Tibial nerve (tissue), 4 donors: ENCODE measurements at regions not wholly inside any gene's neighbourhood (a gene's known extent, or its start where the extent isn't known, plus 50 kb on each side); places are given as distances from the start of the nearest gene placed in this dataset.
"Not testable (repeated sequence)": the region's sequence is repeated elsewhere in the genome, so short reads cannot be mapped to it uniquely, and the experiment has no call there.

Source experiments
- DNase-seq, 2 donors: peaks; one replicate each; pipeline ENCODE4 v3.0.0-alpha.2; 2019; ENCODE audit warnings: low spot score in 2 of 2
- H3K27ac ChIP-seq, 4 donors: fragments of 200-600 bp; sonication (generic) in 3 of 4; one replicate each; pipeline ENCODE4 v1.5.1; 2017 to 2019; ENCODE audit warnings: mild to moderate bottlenecking in 1 of 4
- H3K27me3 ChIP-seq, 2 donors: fragments of 200-600 bp; sonication (generic) in 1 of 2; one replicate each; pipeline versions ENCODE4 v1.5.1 to v1.6.0; 2017 to 2019
- H3K36me3 ChIP-seq, 3 donors: fragments of 200-600 bp; sonication (generic); one replicate each; pipeline ENCODE4 v1.5.1; 2018 to 2019
- H3K4me1 ChIP-seq, 4 donors: fragments of 200-600 bp; sonication (generic) in 3 of 4; one replicate each; pipeline ENCODE4 v1.5.1; 2017 to 2019
- H3K4me3 ChIP-seq, 4 donors: fragments of 200-600 bp; sonication (generic) in 3 of 4; one replicate each; pipeline ENCODE4 v1.5.1; 2017 to 2019; ENCODE audit warnings: mild to moderate bottlenecking in 1 of 4, moderate library complexity in 1 of 4
- H3K9me3 ChIP-seq, 4 donors: fragments of 200-600 bp; sonication (generic) in 3 of 4; one replicate each; pipeline ENCODE4 v1.5.1; 2017 to 2019
- EP300 ChIP-seq, 2 donors: sonication (generic); formaldehyde crosslinking; IDR thresholded peaks; one replicate each; pipeline ENCODE4 v1.6.1; 2017; ENCODE audit warnings: antibody characterized with exemption in 2 of 2, mild to moderate bottlenecking in 1 of 2
- POLR2A ChIP-seq, 2 donors: fragments of 450-650 bp; IDR thresholded peaks; one replicate each; pipeline ENCODE4 v1.6.1; 2017; ENCODE audit warnings: antibody characterized with exemption in 2 of 2, mild to moderate bottlenecking in 2 of 2, moderate library complexity in 2 of 2
- WGBS, 2 donors: methylation state at CpG; one replicate each; pipeline ENCODE4 v1.1.5; 2018; 5-methylcytosine and 5-hydroxymethylcytosine counted together
- TF ChIP-seq, protein P1 (sequence below), 5 experiments: fragments of 200-600 bp in 3 of 5; fragments of 450-650 bp in 2 of 5; sonication (generic) in 3 of 5; IDR thresholded peaks; one replicate each; pipeline ENCODE4 v1.5.1; 2016 to 2019; ENCODE audit warnings: antibody characterized with exemption in 5 of 5, mild to moderate bottlenecking in 3 of 5, moderate library complexity in 2 of 5

DNA sequence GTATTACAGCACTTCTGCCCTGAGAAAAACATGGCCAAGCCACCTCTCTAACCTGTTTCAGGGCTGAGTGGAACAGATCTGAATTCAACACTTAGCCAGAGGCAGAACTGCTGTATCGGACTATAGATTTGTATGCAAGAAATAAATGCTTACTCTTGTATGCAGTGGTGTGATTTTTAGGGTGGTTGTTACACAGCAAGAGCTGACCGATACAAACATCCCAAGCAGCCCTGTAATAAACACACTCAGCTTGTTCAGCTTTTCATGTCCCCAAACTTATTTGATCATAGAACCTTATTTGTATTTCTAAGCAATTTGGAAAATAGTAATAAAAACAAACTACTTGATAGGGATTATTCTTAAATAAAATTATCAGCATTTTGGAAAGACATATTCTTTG is 84.9 kb upstream of the RPH3AL start:
- Histone ChIP-seq H3K9me3 (peaks cover 0 to 10% (median 2%) of the 10 kb centered on the region in 4 donors), H3K36me3 (peaks cover 0 to under 1% (median 0%) of the 10 kb centered on the region in 3 donors), H3K4me3 (no peak overlapping the region), H3K4me1 (no peaks in the 10 kb centered on the region), H3K27me3 (no peaks in the 10 kb centered on the region), H3K27ac (no peak overlapping the region)
- WGBS, 2 donors, result 93 to 98% methylated on average over 2 of the region's 2 CpGs
- no peak for DNase-seq
- no peak for TF ChIP-seq EP300 (IDR thresholded peaks at IDR 0.05)
- TF ChIP-seq POLR2A (IDR thresholded peaks at IDR 0.05), result no peak
- TF ChIP-seq, protein P1, sequence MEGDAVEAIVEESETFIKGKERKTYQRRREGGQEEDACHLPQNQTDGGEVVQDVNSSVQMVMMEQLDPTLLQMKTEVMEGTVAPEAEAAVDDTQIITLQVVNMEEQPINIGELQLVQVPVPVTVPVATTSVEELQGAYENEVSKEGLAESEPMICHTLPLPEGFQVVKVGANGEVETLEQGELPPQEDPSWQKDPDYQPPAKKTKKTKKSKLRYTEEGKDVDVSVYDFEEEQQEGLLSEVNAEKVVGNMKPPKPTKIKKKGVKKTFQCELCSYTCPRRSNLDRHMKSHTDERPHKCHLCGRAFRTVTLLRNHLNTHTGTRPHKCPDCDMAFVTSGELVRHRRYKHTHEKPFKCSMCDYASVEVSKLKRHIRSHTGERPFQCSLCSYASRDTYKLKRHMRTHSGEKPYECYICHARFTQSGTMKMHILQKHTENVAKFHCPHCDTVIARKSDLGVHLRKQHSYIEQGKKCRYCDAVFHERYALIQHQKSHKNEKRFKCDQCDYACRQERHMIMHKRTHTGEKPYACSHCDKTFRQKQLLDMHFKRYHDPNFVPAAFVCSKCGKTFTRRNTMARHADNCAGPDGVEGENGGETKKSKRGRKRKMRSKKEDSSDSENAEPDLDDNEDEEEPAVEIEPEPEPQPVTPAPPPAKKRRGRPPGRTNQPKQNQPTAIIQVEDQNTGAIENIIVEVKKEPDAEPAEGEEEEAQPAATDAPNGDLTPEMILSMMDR (IDR thresholded peaks at IDR 0.05), result no peak

DNA sequence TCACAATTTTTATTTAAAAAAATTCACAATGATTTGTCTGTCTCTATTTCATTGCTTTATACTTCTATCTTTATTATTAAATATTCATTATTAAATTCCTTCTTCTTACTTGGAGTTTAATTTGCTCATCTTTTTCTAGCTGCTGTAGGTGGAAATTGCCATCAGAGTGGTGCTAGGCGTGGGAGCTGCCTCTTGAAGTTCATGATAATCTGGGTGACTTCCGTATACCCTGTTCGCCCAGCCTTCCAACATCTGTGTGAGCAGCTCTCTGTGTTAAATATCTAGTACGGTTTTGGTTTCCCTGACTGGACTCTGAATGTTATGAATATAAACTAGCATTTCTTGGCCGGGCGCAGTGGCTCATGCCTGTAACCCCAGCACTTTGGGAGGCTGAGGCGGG is 84.0 kb upstream of the RPH3AL start:
- 87 to 94% methylated on average over 7 of the region's 7 CpGs for WGBS, 2 donors

DNA sequence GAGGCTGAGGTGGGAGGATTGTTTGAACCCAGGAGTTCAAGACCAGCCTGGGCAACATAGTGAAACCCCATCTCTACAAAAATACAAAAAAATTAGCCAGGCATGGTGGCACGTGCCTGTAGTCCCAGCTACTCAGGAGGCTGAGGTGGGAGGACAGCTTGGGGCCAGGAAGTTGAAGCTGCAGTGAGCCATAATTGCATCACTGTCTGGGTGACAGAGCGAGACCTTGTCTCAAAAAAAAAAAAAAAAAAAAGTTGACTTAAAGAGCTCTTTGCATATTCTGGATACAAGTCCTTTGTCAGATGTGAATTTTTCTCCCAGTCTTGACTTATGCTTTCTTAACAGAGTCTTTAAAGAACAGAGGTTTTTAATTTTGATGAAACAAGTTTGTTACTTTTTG is 79.9 kb upstream of the RPH3AL start:
- H3K27me3 ChIP-seq, DNase-seq, H3K4me3 ChIP-seq, H3K4me1 ChIP-seq, H3K36me3 ChIP-seq, H3K27ac ChIP-seq: not testable (repeated sequence)
- H3K9me3 ChIP-seq, result peaks cover 0 to 34% (median 2%) of the 10 kb centered on the region in 4 donors
- WGBS, 2 donors, result 68 to 77% methylated on average over 2 of the region's 2 CpGs

More for the DNA sequence above, 84.0 kb upstream of the RPH3AL start:
- Histone ChIP-seq H3K4me3 (no peak overlapping the region), H3K27me3 (no peaks in the 10 kb centered on the region), H3K36me3 (no peaks in the 10 kb centered on the region), H3K4me1 (no peaks in the 10 kb centered on the region), H3K27ac (no peak overlapping the region), H3K9me3 (peaks cover 0 to 10% (median 2%) of the 10 kb centered on the region in 4 donors)
- DNase-seq, result no peak
- TF ChIP-seq, protein P1 (IDR thresholded peaks at IDR 0.05), result no peak
- TF ChIP-seq EP300 (IDR thresholded peaks at IDR 0.05), result no peak
- no peak for TF ChIP-seq POLR2A (IDR thresholded peaks at IDR 0.05)

DNA sequence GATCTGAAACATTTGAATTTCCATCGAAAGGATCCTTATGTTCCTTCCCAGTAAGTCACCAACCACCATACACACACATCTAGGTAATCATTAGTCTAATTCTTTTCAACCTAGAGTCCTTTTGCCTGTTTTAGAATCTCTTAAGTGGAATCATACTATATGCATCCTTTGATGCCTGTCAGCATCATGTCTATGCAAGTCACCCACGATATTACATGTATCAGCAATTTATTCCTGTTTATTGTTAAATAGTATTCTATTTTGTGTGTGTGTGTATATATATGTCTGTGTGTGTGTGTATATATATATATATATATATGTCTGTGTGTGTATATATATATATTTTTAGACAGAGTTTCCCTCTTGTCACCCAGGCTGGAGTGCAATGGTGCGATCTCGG is 78.9 kb upstream of the RPH3AL start:
- Histone ChIP-seq H3K27ac (no peak overlapping the region), H3K9me3 (peaks cover 0 to 29% (median 2%) of the 10 kb centered on the region in 4 donors), H3K4me3 (no peak overlapping the region), H3K4me1 (no peaks in the 10 kb centered on the region), H3K36me3 (no peaks in the 10 kb centered on the region), H3K27me3 (no peaks in the 10 kb centered on the region)
- WGBS, 2 donors, result 93 to 95% methylated on average over 4 of the region's 4 CpGs
- TF ChIP-seq POLR2A (IDR thresholded peaks at IDR 0.05), result no peak
- TF ChIP-seq, protein P1 (IDR thresholded peaks at IDR 0.05), result no peak
- no peak for TF ChIP-seq EP300 (IDR thresholded peaks at IDR 0.05)
- no peak for DNase-seq

DNA sequence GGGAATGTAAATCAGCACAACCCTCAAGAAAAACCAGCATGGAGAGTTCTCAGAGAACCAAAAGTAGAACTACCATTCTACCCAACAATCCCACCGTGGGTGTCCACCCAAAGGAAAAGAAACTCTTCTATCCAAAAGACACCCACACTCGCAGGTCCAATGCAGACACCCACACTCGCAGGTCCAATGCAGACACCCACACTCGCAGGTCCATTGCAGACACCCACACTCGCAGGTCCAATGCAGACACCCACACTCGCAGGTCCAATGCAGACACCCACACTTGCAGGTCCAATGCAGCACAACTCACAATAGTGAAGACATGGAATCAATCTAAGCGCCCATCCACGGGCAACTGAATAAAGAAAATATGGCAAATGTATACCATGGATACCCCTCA is 77.0 kb upstream of the RPH3AL start:
- H3K4me1 ChIP-seq, result no peaks in the 10 kb centered on the region
- no peak for TF ChIP-seq EP300 (IDR thresholded peaks at IDR 0.05)
- TF ChIP-seq, protein P1 (IDR thresholded peaks at IDR 0.05), result no peak
- TF ChIP-seq POLR2A (IDR thresholded peaks at IDR 0.05), result no peak
- no peak for DNase-seq
- no peak overlapping the region for H3K4me3 ChIP-seq
- WGBS, 2 donors, result 88 to 96% methylated on average over 8 of the region's 8 CpGs
- H3K9me3 ChIP-seq, result peaks cover 0 to 24% (median 0%) of the 10 kb centered on the region in 4 donors
- no peaks in the 10 kb centered on the region for H3K27me3 ChIP-seq
- no peak overlapping the region for H3K27ac ChIP-seq
- no peaks in the 10 kb centered on the region for H3K36me3 ChIP-seq

DNA sequence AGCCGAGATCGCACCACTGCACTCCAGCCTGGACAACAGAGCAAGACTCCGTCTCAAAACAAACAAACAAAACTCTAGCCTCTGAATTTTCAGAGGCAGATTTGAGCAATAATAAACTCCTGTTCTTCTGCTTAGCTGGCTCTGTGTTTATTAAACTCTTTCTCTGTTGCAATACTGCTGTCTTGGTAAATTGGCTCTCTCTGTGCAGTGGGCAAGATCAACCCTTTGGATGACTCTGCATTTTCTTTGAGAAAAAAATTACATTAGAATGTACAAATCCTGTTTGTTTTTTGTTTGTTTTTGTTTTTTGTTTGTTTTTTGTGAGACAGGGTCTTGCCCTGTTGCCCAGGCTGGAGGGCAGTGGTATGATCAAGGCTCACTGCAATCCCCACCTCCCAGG is 75.8 kb upstream of the RPH3AL start:
- H3K4me3 ChIP-seq, result no peak overlapping the region
- 95 to 96% methylated on average over 3 of the region's 3 CpGs for WGBS, 2 donors
- H3K36me3 ChIP-seq, result no peaks in the 10 kb centered on the region
- no peak overlapping the region for H3K27ac ChIP-seq
- H3K9me3 ChIP-seq, result peaks cover 0 to 24% (median 0%) of the 10 kb centered on the region in 4 donors
- no peak for DNase-seq
- TF ChIP-seq POLR2A (IDR thresholded peaks at IDR 0.05) (no peak), EP300 (IDR thresholded peaks at IDR 0.05) (no peak)
- TF ChIP-seq, protein P1 (IDR thresholded peaks at IDR 0.05), result no peak
- H3K4me1 ChIP-seq, result no peaks in the 10 kb centered on the region
- no peaks in the 10 kb centered on the region for H3K27me3 ChIP-seq
